HG03108 (cell line): ENCODE measurements at regions not wholly inside any gene's neighbourhood (a gene's known extent, or its start where the extent isn't known, plus 50 kb on each side); places are given as distances from the start of the nearest gene placed in this dataset.

Source experiments
- ATAC-seq: cut with Tn5 transposase; IDR thresholded peaks from one replicate; pipeline ENCODE4 v1.9.1; 2021; ENCODE audit warnings: moderate library complexity; ENCODE audit not compliant: unreplicated experiment

- ATAC-seq = no peak
These were observed 434.7 kb upstream of the ARRDC4 start for GRCh38 chr15:97525809-97526208.

DNA sequence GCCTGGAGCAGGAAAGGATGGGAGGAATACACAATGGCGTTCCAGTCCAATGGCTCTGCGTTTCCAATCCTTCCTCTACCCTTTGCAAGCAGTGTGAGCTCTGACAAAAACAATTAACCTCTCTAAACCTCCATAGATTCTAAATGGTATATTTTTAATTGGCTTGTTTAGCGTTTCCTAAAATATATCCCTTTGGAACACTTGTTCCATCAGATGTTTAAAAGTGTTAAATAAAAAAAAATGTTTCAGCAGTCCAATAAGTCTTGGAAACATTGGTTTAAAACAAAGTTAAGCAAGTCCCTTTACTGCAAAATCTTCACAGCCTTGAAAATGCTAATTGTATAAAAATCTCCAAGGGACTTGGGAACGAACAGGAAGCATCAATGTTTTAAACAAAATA lies 432.3 kb upstream of the ARRDC4 start:
- no peak for ATAC-seq

DNA sequence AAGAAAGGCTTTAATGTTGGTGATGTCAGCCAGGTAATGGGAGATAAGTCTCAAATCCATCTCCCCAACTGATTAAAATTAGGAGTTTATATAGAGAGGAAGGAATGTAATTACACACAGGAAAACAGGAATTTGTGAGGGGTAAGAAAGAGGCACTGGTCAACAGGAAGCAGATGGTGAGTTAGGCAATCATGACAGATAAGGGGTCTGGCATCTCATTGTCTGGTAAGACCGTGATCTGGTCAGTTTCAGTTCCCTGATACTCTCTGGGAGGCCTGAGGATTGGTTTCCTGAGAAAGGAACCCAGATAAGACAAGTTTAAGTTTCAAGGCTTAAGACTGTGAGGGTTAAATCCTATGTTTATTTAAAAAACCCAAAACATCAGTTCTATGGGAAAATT lies 414.7 kb upstream of the ARRDC4 start:
- ATAC-seq = no peak

DNA sequence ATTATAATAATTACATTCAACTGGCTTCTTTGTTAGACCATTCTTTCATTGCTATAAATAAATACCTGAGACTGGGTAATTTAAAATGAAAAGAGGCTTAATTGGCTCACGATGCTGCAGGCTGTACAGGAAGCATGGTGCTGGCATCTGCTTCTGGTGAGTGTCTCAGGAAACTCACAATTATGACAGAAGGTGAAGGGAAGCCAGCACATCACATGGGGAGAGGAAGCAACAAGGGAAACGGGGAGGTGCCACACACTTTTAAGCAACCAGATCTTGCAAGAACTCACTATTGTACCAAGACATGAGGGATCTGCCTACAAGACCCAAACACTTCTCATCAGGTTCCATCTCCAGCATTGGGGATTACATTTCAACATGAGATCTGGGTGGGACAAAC lies 413.1 kb upstream of the ARRDC4 start:
- no peak for ATAC-seq

- ATAC-seq = no peak
These were observed 399.0 kb upstream of the ARRDC4 start for GRCh38 chr15:97561529-97561928.

DNA sequence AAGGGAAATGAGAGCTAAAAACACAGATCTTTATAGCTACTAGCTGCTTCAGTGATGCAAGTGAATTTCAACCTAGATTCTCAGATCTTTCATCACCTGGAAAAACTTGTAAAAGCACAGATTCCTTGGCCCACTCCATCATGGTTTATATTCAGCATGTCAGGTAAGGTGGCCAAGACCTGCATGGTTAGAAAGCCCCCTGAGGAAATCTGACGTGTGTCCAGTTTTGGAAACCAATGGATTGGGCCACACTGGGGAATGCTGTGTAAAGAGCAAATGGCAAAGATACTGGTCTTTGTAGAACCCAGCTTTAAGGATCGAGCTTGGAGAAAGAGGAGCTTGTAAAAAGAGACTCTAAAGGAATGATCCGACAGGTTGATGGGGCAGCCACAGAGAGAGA lies 397.0 kb upstream of the ARRDC4 start:
- ATAC-seq = no peak

DNA sequence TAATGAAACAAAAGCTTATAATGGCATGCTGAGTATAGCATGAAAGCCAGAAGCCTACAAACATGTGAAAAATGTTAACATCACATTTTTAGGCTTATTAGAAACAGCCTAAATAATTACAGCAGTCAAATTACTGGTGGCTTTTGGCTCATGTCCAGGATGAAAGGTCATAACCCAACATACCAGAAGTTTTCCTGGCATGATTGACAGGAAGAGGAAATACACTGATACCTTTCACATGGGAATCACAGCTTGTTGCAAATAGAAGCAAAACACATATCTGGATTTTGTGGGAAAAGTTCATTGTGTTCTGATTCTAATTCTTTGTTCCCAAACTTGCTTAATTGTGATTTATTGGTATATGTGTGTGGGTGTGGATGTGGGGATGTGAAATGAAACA lies 393.5 kb upstream of the ARRDC4 start:
- no peak for ATAC-seq

- ATAC-seq = no peak
These were observed 393.1 kb upstream of the ARRDC4 start for GRCh38 chr15:97567411-97567810.

DNA sequence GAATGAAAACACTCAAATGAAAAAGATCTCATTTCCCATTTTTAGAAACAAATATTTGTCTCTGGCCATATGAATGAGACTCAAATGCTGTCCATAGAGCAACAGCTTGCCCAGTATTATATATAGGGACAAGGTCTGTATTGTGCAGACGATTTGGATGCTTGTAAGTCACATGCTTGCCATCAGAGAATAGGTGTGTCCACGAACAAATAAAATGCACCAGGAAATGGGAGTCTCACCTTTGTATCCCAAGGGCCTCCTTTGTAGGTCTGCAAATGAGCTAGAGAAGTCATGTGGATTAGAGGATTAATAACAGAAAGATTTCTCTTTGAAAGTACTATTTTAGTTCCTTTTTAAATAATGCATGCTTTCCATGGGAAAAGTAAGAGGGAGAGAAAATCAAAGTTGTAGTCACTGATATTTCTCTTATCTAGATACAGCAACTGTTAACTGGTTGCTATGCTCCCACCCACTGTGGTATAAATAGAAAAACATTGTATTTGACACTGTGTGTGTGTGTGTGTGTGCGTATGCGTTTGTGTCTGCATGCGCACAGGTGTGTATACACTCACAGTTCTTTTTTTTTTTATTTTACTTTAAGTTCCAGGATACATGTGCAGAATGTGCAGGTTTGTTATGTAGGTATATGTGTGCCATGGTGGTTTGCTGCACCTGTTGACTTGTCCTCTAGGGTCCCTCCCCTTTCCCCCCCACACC lies 383.4 kb upstream of the ARRDC4 start:
- ATAC-seq = no peak

DNA sequence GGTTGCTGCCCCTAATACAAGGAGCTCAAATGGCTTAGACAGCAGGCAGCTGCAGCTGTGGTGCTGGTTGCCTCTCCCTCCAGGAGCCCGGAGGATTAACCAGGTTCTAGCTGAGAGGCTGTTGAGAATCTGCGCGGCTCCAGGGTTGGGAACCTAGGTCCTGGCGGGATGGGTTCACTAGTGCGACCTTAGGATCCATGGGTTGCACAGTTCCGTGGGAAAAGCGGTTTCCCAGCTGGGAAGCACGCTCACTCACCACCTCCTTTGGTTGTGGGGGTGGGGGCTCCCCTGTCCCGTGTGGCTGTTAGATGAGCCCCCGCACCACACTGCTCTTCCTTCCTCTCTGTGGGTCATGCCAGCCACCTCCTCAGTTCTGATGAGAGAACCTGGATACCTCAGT lies 375.1 kb upstream of the ARRDC4 start:
- ATAC-seq = no peak

DNA sequence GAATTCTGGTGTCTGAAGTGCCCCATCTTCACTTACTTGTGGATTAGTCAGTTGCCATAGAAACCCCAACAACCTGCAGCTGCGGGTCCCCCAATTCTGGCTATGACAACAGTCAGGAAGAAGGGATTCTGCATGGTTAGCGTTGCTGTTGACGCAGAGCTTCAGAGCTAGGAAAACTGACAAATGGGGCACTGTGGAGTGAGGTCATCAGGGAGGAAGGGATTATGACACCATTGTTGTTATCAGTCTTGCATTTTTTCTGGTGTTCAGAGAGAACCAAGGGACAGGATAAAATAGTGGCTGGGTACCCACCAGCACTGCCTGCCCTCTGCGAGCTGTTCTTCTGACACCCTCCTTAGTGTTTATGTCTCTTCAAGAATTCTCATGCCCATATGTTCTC lies 367.7 kb upstream of the ARRDC4 start:
- ATAC-seq = no peak

- no peak for ATAC-seq
These were observed 362.7 kb upstream of the ARRDC4 start for GRCh38 chr15:97597801-97598200.

DNA sequence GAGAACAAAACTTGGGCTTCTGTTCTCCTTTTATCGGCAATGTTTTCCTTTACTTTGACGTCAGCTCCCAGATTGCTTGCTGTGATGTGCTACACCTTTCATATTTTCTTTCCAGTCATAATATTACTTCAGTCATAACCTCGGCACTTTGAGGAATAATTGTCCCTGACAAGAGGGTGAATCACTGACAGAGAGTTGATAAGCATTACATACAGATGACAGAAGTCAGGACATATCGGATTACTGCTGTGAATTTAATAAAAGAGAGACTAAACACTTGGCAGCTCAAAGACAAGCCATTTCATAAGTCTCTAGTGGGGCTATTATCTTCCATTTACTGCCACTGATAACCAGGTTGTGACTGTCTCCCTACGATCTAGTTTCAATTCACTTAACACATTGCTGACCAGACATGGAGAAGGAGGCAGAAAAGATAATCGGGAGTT lies 362.1 kb upstream of the ARRDC4 start:
- no peak for ATAC-seq

- ATAC-seq = no peak
These were observed 360.3 kb upstream of the ARRDC4 start for GRCh38 chr15:97600190-97600589.

DNA sequence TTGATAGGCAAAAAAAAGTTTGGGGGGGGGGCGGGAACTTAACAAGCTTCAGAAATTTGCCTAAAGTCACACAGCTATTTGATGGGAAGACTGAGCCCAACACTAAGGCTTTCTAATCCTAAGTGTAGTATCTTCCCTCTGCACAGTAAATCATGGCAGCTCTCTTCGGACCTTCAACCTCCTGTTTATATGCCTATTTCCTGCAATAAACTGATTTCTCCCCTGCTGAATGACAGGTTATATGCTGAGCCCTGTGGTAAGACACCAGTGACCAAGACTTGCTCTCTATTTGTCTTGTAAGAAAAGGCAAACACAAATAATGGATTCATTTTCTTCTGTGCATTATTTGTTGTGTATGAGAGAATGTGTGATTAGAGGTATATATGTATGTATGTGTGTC lies 355.8 kb upstream of the ARRDC4 start:
- ATAC-seq = no peak

DNA sequence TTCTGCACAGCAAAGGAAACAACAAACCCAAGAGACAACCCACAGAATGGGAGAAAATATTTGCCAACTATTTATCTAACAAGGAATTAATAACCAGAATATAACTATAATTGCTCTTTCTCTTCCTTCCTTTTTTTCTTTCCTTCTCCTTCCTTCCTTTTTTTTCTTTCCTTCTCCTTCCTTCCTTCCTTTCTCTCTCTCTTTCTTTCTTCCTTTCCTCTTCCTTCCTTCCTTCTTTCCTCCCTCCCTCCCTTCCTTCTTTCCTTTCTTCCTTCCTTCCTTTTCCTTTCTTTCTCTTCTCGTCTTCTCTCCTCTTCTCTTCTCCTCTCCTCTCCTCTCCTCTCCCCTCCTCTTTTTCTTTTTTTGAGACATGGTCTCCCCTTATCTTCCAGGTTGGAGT lies 345.4 kb upstream of the ARRDC4 start:
- ATAC-seq = no peak

DNA sequence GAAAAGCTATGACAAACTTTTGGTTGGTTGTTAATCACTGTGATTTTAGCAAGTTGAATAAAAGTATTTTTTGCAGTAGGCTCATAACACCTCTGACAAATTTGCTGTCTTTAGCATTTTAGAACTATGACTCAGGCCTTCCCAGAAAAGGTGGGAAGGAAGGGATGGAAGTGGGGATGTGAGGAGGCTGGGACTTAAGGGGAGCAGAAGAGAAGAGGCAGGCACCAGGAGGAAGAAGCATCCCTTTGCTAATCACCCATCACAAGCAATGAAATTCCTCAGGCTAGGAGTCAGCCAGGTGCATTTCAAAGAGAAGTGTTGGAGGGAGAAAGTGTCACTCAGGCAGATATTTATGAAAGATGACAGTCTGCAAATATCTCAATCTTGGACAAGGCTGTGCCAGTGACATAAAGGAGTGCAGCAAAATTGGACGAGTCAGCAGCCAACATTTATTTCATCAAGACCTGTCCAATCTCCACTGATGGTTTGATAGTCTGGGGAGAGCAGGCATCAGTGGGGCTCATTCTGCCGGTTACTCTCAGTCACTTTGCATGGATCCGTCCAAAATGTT lies 337.3 kb upstream of the ARRDC4 start:
- no peak for ATAC-seq

GRCh38 chr15:97627634-97628033 lies 332.9 kb upstream of the ARRDC4 start:
- ATAC-seq = no peak

DNA sequence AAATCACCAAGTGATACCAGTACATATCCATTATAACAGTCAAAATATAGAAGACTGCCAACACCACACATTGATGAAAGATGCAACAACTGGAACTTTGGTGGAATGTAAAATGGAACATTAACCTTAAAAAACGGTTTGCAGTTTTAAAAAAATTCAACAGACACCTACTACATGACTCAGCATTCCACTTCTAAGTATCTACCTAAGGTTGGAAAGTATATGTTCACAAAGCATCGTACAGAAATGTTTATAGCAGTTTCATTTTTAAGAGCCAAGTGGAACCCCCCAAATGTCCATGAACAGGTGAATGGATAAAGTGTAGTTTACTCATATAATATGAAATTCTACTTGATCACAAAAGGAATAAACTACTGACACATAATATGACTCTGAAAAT lies 314.7 kb upstream of the ARRDC4 start:
- ATAC-seq = no peak

- no peak for ATAC-seq
These were observed 311.8 kb upstream of the ARRDC4 start for GRCh38 chr15:97648728-97649127.

GRCh38 chr15:97652041-97652440 lies 308.5 kb upstream of the ARRDC4 start:
- no peak for ATAC-seq

GRCh38 chr15:97652700-97653167 lies 307.8 kb upstream of the ARRDC4 start:
- no peak for ATAC-seq

DNA sequence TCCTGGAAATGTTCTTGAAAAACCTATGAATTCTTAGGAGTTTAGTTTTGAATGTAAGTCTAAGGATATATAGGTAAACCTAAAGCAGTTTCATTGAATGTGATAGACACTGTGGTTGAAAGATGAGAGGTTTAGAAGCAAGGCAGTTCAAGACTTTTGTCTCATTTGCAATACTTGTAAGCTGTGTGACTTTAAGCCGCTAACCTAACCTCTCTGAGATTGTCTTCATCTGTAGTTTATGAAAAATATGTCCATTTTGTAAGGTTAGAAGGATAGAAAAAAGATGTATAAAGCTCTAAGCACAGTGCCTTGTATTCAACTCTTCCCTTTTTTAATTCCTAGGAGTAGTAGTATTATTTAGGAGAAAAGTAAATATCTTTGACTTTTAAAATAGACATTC lies 306.6 kb upstream of the ARRDC4 start:
- no peak for ATAC-seq
